Hematopoietic multipotent progenitor cell treated with erythropoietin and hydrocortisone succinate and interleukin-3 and kit ligand, for 15 days (in vitro differentiated cells): ENCODE measurements at regions not wholly inside any gene's neighbourhood (a gene's known extent, or its start where the extent isn't known, plus 50 kb on each side); places are given as distances from the start of the nearest gene placed in this dataset.

Experiments
- DNase-seq: peaks from one replicate; pipeline ENCODE4 v3.0.0-alpha.2; 2015; ENCODE audit warnings: low spot score

DNA sequence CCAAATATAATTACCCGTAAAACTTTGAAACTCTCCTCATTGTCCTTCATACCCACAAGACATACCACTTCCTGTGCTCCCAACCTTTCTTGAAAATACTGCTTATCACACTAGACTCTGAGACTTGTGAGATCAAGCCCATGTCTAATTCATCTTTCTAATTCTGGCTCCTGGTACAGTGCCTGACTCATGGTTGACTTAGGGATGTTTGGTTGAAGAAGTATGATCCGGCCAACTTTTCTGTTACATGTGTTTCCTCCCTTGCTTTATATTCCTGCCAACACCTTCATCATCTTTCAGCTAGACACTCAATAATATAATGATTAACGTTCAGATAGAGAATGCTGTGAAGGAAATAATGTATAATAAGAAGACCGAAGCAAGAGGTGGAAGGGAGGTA is 58.2 kb downstream of the MEX3B start:
- no peak for DNase-seq

- DNase-seq: no peak
Measured at GRCh38 chr15:81983497-81983896, 62.3 kb downstream of the MEX3B start.

- no peak for DNase-seq
Measured at GRCh38 chr15:81982808-81983207, 63.0 kb downstream of the MEX3B start.

DNA sequence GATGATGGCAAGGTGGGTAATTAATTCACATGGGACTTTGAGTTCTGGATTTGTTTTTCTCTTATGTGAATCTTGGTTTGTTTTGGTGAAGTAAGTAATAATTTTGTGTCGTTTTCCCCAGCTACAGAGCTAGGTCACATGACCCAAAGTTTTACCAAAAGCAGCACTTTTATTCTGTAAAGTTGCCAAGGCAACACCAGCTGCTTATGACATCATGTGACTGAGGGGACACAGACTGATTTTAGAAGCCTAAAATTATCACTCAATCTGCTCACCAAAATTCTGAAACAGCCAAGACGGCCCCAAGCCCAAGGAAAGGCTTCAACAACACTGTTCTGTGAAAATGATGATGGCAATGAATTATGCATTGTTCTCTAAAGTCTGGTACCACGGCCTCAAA is 63.9 kb downstream of the MEX3B start:
- DNase-seq: no peak

DNA sequence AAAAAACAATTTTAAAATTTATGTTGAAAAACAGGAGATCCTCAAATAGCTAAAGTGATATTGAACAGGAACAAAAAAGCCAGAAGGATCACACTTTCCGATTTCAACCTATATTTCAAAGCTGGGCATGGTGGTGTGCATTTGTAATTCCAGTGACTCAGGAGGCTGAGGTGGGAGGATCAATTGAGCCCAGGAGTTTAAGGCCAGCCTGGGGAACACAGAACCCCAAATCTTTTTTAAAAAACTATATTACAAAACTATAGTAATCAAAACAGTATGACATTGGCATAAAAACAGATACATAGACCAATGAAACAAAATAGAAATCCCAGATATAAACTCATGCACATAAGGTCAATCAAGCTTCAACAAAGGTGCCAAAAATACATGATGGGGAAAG is 68.4 kb downstream of the MEX3B start:
- DNase-seq: no peak

- no peak for DNase-seq
Measured at GRCh38 chr15:81968691-81969090, 77.1 kb downstream of the MEX3B start.

DNA sequence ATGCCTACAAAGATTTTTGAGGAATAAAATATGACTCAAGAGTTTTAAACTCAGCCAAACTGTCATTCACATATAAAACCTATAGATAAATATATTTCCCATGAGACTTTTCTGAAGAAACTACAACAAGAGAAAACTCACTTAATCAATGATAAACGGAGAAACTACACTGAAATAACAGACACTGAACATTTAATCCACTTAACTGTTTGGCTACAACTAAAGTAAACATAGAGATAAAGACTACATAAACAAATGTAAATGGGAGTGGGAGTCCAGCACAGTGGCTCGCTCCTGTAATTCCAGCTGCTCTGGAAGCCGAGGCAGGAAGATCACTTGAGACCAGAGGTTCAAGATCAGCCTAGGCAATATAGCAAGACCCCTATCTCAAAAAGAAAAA is 79.2 kb downstream of the MEX3B start:
- no peak for DNase-seq

- no peak for DNase-seq
Measured at GRCh38 chr15:81962482-81962881, 83.3 kb downstream of the MEX3B start.

DNA sequence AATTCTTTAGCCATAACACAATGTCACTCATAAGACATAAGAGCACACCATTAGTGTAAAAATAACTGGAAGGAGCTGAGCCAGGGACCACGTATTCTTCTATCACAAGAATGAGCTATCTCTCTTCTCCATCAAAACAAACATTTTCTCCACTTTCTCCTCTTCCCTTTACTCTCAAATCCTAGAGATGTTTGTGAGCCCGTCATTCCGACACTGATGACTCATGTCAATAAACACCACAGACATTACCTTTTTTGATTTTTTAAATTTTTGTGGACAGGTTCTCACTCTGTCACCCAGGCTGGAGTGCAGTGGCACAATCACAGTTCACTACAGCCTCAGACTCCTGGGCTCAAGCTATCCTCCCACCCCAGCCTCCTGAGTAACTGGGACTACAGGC is 86.6 kb downstream of the MEX3B start:
- DNase-seq: no peak

DNA sequence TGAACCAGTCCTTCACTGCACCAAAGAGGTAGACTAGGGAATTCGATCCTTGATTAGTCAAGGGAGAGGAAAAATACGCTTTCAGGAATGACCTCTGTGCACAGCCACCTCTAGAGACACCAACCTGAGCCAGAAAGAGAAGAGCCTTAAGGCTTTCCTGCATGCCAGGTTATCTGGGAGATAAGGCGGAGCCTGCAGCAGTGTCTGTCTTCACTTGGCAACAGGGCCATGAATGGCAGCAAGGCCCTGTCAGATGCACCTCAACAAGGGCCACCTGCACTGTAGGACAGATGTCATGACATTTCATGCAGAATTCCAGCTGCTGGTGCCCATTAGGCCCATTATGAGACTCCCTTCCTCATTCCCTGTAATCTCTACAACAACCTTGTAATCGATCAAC is 88.1 kb downstream of the MEX3B start:
- no peak for DNase-seq

- no peak for DNase-seq
Measured at GRCh38 chr15:81955382-81956062, 90.3 kb downstream of the MEX3B start.

GRCh38 chr15:81954158-81954783 is 91.5 kb downstream of the MEX3B start:
- no peak for DNase-seq

DNA sequence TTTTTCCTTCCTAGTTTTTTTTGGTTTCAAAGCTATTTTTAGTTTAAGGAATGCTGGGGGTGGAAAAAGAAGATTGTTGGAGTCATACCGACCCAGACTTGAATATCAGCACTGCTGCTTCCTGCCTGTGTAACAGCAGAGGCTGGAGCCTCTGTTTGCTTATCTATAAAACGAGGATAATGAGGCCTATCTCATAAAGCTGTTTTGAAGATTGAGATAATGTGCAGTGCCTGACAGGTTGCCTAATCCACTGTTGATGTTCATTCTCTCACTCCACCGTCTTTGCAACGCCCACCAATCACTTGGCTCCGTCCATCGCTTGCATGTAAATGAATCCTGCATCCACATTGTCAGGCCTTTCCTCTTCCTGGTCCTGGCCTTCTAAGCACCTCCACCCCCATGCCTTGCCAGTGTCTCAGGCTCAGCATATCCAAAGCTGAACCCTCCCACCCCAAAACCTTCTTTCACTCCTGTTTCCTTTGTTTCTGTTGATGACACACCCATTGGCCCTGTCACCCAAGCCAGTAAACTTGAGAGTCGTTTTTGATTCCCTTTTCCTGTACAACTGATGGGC is 94.9 kb downstream of the MEX3B start:
- no peak for DNase-seq

- no peak for DNase-seq
Measured at GRCh38 chr15:81948751-81949150, 97.1 kb downstream of the MEX3B start.

- no peak for DNase-seq
Measured at GRCh38 chr15:81948222-81948621, 97.6 kb downstream of the MEX3B start.

GRCh38 chr15:81947548-81947947 is 98.3 kb downstream of the MEX3B start:
- no peak for DNase-seq

DNA sequence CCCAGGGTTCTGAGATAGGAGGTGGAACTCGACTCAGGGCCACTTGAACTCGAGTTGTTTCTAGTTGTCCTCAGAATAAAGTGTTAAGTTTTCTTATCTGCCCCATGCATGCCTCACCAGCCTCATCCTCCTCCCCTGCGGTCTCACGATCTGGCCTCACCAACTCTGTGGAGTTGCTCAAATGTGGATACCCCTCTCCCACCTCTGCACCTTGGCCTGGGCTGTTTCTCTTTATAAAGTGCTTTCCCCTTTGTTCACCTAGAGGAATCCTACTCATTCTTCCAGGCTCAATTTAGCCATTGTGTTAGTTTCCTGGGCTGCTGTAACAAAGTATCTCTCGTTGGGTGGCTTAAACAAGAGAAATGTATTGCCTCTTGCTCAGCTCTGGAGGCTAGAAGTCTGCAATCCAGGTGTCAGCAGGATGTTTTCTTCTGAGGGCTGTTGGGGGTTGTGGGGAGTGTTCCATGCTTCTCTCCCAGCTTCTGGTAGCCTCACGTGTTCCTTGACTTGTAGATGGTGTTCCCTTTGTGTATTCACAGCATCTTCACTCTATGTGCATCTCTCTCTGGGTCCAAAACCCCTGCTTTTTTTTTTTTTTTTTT is 100.7 kb downstream of the MEX3B start:
- DNase-seq: peak; percentile 66

GRCh38 chr15:81942655-81943195 is 103.1 kb downstream of the MEX3B start:
- DNase-seq: no peak

DNA sequence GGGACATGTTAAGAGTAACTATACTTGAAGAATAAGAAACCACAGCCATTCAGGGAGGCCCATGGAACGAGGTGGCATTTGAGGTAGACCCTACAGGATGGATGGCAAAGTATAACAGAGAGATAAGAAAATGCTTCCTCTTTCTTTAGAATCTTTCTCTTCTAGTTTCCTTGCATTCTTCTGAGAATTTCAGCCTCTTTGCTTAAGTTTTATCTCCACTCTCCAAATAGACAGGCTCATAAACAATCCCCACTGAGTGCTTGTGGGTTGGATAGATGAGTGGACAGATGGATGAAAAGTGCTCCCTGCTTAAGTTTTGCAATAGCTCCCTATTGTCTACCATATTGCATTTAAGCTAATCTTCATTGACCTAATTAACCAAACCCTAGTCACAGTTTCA is 103.7 kb downstream of the MEX3B start:
- no peak for DNase-seq

GRCh38 chr15:81941479-81941878 is 104.3 kb downstream of the MEX3B start:
- no peak for DNase-seq

GRCh38 chr15:81940467-81941451 is 105.1 kb downstream of the MEX3B start:
- DNase-seq: no peak
